T-helper 17 cell (primary cell): ENCODE measurements at regions not wholly inside any gene's neighbourhood (a gene's known extent, or its start where the extent isn't known, plus 50 kb on each side); places are given as distances from the start of the nearest gene placed in this dataset.
"Not testable (repeated sequence)": the region's sequence is repeated elsewhere in the genome, so short reads cannot be mapped to it uniquely, and the experiment has no call there.

Experiments used
- ATAC-seq: fragments of 150-1000 bp; cut with Tn5 transposase; 2 replicates; pipeline ENCODE4 v1.10.0; 2021; ENCODE audit warnings: mild to moderate bottlenecking, moderate library complexity
- DNase-seq, 3 donors: peaks; one replicate each; pipeline versions ENCODE4 v3.0.0 to v3.0.0-alpha.2; 2020 to 2021
- H3K9me3 ChIP-seq: one replicate; pipeline ENCODE4 v1.7.0; 2013; ENCODE audit warnings: low read length, mild to moderate bottlenecking; ENCODE audit not compliant: control insufficient read depth, poor library complexity, severe bottlenecking
- H3K27ac Mint-ChIP-seq: one replicate; pipeline ENCODE4 v1.8.0; 2022; ENCODE audit warnings: mild to moderate bottlenecking, moderate library complexity, mixed read lengths
- H3K27me3 Mint-ChIP-seq: one replicate; pipeline ENCODE4 v1.8.0; 2022; ENCODE audit warnings: mixed read lengths
- H3K36me3 Mint-ChIP-seq: one replicate; pipeline ENCODE4 v1.8.0; 2022; ENCODE audit warnings: low read depth, mixed read lengths
- H3K4me1 Mint-ChIP-seq: one replicate; pipeline ENCODE4 v1.8.0; 2022; ENCODE audit warnings: mild to moderate bottlenecking, mixed read lengths
- H3K4me3 Mint-ChIP-seq: one replicate; pipeline ENCODE4 v1.8.0; 2022; ENCODE audit warnings: mild to moderate bottlenecking, moderate library complexity, mixed read lengths

- ATAC-seq (no peak), DNase-seq (no peak)
- Mint-ChIP-seq H3K36me3 (no peaks in the 10 kb centered on the region), H3K4me3 (no peak overlapping the region), H3K4me1 (peaks cover 2% of the 10 kb centered on the region), H3K27ac (no peak overlapping the region), H3K27me3 (peaks cover 8% of the 10 kb centered on the region)
- H3K9me3 ChIP-seq = no peaks in the 10 kb centered on the region
Observed at GRCh38 chr10:30719832-30720231, 90.3 kb upstream of the LYZL2 start.

GRCh38 chr10:30709700-30710358 lies 80.3 kb upstream of the LYZL2 start:
- Mint-ChIP-seq H3K27ac (no peak overlapping the region), H3K36me3 (no peaks in the 10 kb centered on the region), H3K4me1 (peaks cover 13% of the 10 kb centered on the region), H3K4me3 (no peak overlapping the region), H3K27me3 (no peaks in the 10 kb centered on the region)
- ATAC-seq (no peak), DNase-seq (no peak)
- H3K9me3 ChIP-seq = peaks cover 3% of the 10 kb centered on the region

DNA sequence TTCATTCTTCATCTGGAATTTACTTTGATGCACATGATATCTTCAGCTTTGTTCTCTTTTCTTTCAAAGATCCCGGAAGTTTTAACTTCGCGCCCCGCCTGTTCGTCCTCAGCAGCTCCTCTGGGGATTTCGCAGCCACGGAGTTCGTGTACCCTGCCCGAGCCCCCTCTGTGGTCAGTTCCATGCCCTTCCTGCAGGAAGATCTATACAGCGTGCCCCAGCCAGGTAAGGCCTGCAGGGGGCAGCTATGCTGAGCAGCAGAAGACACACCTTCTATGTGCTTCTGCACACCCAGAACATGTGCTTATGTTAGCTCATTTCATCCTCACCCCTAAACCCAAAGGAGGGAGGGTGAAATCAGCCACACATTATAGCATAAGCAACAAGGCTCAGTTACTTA lies 79.7 kb upstream of the LYZL2 start:
- H3K4me1 Mint-ChIP-seq = peaks cover 17% of the 10 kb centered on the region
- H3K9me3 ChIP-seq = peaks cover 3% of the 10 kb centered on the region
- ATAC-seq (no peak), DNase-seq (no peak)
- no peaks in the 10 kb centered on the region for H3K27me3 Mint-ChIP-seq
- no peak overlapping the region for H3K27ac Mint-ChIP-seq
- no peak overlapping the region for H3K4me3 Mint-ChIP-seq
- no peaks in the 10 kb centered on the region for H3K36me3 Mint-ChIP-seq

DNA sequence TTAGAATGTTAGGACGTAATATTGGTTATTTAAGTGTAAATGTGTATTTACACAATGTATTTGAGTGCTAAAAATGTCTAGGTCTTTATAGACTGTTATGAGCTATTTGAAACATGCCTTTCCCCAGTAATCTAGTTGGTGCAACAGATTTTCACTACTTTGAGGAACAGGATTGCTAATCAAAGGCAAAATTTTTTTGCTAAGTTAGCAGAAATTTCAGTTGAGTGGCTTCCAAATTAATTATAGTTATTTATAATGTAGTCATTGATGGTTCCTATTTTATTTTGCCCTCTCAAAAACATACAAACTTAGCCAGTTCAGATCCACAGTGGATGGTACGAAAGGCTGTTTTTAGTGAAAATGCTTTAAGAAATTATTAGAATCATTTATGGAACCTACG lies 78.7 kb upstream of the LYZL2 start:
- DNase-seq = no peak
- no peaks in the 10 kb centered on the region for H3K9me3 ChIP-seq
- H3K27ac Mint-ChIP-seq = no peak overlapping the region
- ATAC-seq = no peak
- H3K27me3 Mint-ChIP-seq = no peaks in the 10 kb centered on the region
- H3K4me3 Mint-ChIP-seq = no peak overlapping the region
- peaks cover 23% of the 10 kb centered on the region for H3K4me1 Mint-ChIP-seq
- no peaks in the 10 kb centered on the region for H3K36me3 Mint-ChIP-seq

DNA sequence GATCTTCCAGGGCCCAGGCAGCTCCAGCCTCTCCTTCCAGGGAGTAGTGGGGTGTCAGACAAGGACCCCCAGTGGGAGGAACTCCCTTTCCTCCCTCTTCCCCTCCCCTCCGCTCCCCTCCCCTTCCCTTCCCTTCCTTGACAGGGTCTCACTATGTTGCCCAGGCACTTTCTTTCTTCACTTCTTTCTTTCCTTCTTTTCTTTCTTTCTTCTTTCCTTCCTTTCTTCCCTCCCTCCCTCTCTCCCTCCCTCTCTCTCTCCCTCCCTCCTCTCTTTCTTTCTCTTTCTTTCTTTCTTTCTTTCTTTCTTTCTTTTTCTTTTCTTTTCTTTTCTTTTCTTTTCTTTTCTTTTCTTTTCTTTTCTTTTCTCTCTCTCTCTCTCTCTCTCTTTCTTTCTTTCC lies 76.6 kb upstream of the LYZL2 start:
- not testable (repeated sequence) for DNase-seq, H3K36me3 Mint-ChIP-seq, ATAC-seq, H3K9me3 ChIP-seq, H3K4me3 Mint-ChIP-seq, H3K27me3 Mint-ChIP-seq
- peaks cover 36% of the 10 kb centered on the region for H3K4me1 Mint-ChIP-seq
- H3K27ac Mint-ChIP-seq = peak overlapping the region; percentile 96

GRCh38 chr10:30705625-30706149 lies 76.1 kb upstream of the LYZL2 start:
- peak overlapping the region; percentile 89 for H3K4me3 Mint-ChIP-seq
- H3K4me1 Mint-ChIP-seq = peaks cover 36% of the 10 kb centered on the region
- peak; percentile 2 for ATAC-seq
- H3K9me3 ChIP-seq = no peaks in the 10 kb centered on the region
- no peak for DNase-seq
- H3K27me3 Mint-ChIP-seq = no peaks in the 10 kb centered on the region
- H3K27ac Mint-ChIP-seq = peak overlapping the region; percentile 96
- no peaks in the 10 kb centered on the region for H3K36me3 Mint-ChIP-seq

GRCh38 chr10:30705101-30705624 lies 75.6 kb upstream of the LYZL2 start:
- no peaks in the 10 kb centered on the region for H3K9me3 ChIP-seq
- H3K36me3 Mint-ChIP-seq = no peaks in the 10 kb centered on the region
- peaks cover 40% of the 10 kb centered on the region for H3K4me1 Mint-ChIP-seq
- H3K27me3 Mint-ChIP-seq = no peaks in the 10 kb centered on the region
- ATAC-seq = peak; percentile 52
- peak overlapping the region; percentile 96 for H3K27ac Mint-ChIP-seq
- H3K4me3 Mint-ChIP-seq = peak overlapping the region; percentile 89
- no peak for DNase-seq

DNA sequence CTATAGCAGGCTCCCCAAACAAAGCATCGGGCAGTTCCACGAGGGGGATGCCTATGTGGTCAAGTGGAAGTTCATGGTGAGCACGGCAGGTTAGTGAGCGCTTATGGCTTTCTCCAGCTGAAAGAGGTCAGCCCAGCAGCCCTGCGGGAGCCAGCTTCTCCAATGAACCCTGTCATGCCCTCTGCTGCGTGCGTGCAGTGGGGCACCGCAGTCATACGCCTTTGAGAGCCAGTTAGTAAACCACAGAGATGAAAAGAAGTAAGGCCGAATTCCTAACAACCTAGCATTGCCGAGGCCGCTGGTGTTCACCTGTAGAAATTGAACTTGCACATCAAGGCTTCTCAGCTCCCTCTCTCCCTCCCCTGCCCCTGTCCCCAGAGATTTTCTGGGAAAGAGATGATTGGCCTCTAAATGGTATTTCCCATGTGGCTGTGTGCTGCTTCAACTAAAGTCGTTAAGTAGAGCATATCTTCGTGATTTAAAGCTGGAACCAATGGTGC lies 75.1 kb upstream of the LYZL2 start:
- Mint-ChIP-seq H3K4me1 (peaks cover 43% of the 10 kb centered on the region), H3K4me3 (peak overlapping the region; percentile 89), H3K27ac (peak overlapping the region; percentile 96)
- ATAC-seq = peak; percentile 49
- not testable (repeated sequence) for H3K9me3 ChIP-seq, H3K36me3 Mint-ChIP-seq, H3K27me3 Mint-ChIP-seq
- DNase-seq = peak in 1 of 3 donors; percentile 29

- ATAC-seq (no peak), DNase-seq (no peak)
- no peaks in the 10 kb centered on the region for H3K9me3 ChIP-seq
- H3K27ac Mint-ChIP-seq = peak overlapping the region; percentile 96
- H3K36me3 Mint-ChIP-seq = no peaks in the 10 kb centered on the region
- peaks cover 48% of the 10 kb centered on the region for H3K4me1 Mint-ChIP-seq
- H3K4me3 Mint-ChIP-seq = peak overlapping the region; percentile 89
- no peaks in the 10 kb centered on the region for H3K27me3 Mint-ChIP-seq
Observed at GRCh38 chr10:30704026-30704600, 74.6 kb upstream of the LYZL2 start.

GRCh38 chr10:30703446-30703845 lies 73.9 kb upstream of the LYZL2 start:
- DNase-seq, ATAC-seq, H3K27me3 Mint-ChIP-seq, H3K36me3 Mint-ChIP-seq, H3K9me3 ChIP-seq: not testable (repeated sequence)
- Mint-ChIP-seq H3K4me1 (peaks cover 48% of the 10 kb centered on the region), H3K4me3 (peak overlapping the region; percentile 89), H3K27ac (peak overlapping the region; percentile 96)

- H3K27me3 Mint-ChIP-seq = no peaks in the 10 kb centered on the region
- no peak for ATAC-seq
- H3K4me1 Mint-ChIP-seq = peaks cover 54% of the 10 kb centered on the region
- no peak for DNase-seq
- no peaks in the 10 kb centered on the region for H3K9me3 ChIP-seq
- no peaks in the 10 kb centered on the region for H3K36me3 Mint-ChIP-seq
- H3K27ac Mint-ChIP-seq = peak overlapping the region; percentile 96
- H3K4me3 Mint-ChIP-seq = peak overlapping the region; percentile 53
Observed at GRCh38 chr10:30702860-30703259, 73.3 kb upstream of the LYZL2 start.

- Mint-ChIP-seq H3K36me3 (no peaks in the 10 kb centered on the region), H3K27ac (peak overlapping the region; percentile 96), H3K27me3 (no peaks in the 10 kb centered on the region), H3K4me3 (peak overlapping the region; percentile 79), H3K4me1 (peaks cover 65% of the 10 kb centered on the region)
- no peaks in the 10 kb centered on the region for H3K9me3 ChIP-seq
- peak; percentile 75 for ATAC-seq
- DNase-seq = peak in 2 of 3 donors; percentile 26 to 42
Observed at GRCh38 chr10:30701451-30702173, 72.1 kb upstream of the LYZL2 start.

DNA sequence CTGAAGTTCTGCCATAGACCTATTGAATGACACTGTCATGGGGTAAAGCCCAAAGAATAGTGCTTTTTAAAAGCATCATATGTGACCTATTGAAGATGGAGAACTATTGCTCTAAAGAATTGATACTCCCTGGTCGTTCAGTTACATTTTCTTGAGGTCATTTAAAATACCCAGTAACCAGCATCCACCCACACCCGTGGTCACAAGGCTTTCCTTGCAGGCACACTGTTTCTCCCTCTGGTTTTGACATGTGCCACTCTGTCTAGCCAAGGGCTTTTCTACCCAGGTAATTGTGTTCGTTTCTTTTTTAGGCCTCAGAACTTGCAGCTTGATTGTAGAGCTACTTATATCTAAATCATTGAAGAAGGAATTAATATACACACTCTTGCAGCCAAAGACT lies 68.3 kb upstream of the LYZL2 start:
- H3K4me3 Mint-ChIP-seq = peak overlapping the region; percentile 39
- ATAC-seq = no peak
- H3K4me1 Mint-ChIP-seq = peaks cover 52% of the 10 kb centered on the region
- no peaks in the 10 kb centered on the region for H3K27me3 Mint-ChIP-seq
- no peaks in the 10 kb centered on the region for H3K9me3 ChIP-seq
- DNase-seq = no peak
- no peaks in the 10 kb centered on the region for H3K36me3 Mint-ChIP-seq
- peak overlapping the region; percentile 96 for H3K27ac Mint-ChIP-seq
